Loucy (cell line): ENCODE measurements at regions not wholly inside any gene's neighbourhood (a gene's known extent, or its start where the extent isn't known, plus 50 kb on each side); places are given as distances from the start of the nearest gene placed in this dataset.

Experiments
- H2AFZ ChIP-seq: fragments of 200-600 bp; sonication (generic); 2 replicates; pipeline ENCODE4 v1.6.0; 2016; ENCODE audit warnings: antibody characterized with exemption, mild to moderate bottlenecking, low read length, moderate library complexity
- H3F3A ChIP-seq: fragments of 200-600 bp; 2 replicates; pipeline ENCODE4 v1.6.0; 2016; ENCODE audit warnings: antibody characterized with exemption, low read depth, mild to moderate bottlenecking
- H3K27me3 ChIP-seq: fragments of 200-600 bp; sonication (generic); 2 replicates; pipeline ENCODE4 v1.6.1; 2014; ENCODE audit warnings: low read length, mild to moderate bottlenecking; ENCODE audit not compliant: insufficient read depth, poor library complexity, severe bottlenecking
- H3K36me3 ChIP-seq: fragments of 200-600 bp; sonication (generic); 2 replicates; pipeline ENCODE4 v1.6.1; 2016; ENCODE audit warnings: low read length; ENCODE audit not compliant: insufficient read depth
- H3K4me1 ChIP-seq: fragments of 200-600 bp; sonication (generic); 2 replicates; pipeline ENCODE4 v1.5.1; 2014; ENCODE audit warnings: low read length, mild to moderate bottlenecking; ENCODE audit not compliant: insufficient read depth, poor library complexity, severe bottlenecking
- H3K4me2 ChIP-seq: fragments of 200-600 bp; sonication (generic); 2 replicates; pipeline ENCODE4 v1.6.0; 2014; ENCODE audit warnings: antibody characterized with exemption, low read length, low read depth, mild to moderate bottlenecking; ENCODE audit not compliant: poor library complexity, severe bottlenecking
- H3K4me3 ChIP-seq: fragments of 200-600 bp; sonication (generic); 2 replicates; pipeline ENCODE4 v1.5.1; 2014; ENCODE audit warnings: low read length, mild to moderate bottlenecking, mixed read lengths; ENCODE audit not compliant: poor library complexity, severe bottlenecking
- H3K79me2 ChIP-seq: fragments of 200-600 bp; sonication (generic); 2 replicates; pipeline ENCODE4 v1.6.1; 2014; ENCODE audit warnings: low read length; ENCODE audit not compliant: insufficient read depth
- H3K9ac ChIP-seq: fragments of 200-600 bp; sonication (generic); 2 replicates; pipeline ENCODE4 v1.6.0; 2014; ENCODE audit warnings: mild to moderate bottlenecking, low read depth, low read length, moderate library complexity; ENCODE audit not compliant: poor library complexity, severe bottlenecking
- H3K9me2 ChIP-seq: fragments of 200-600 bp; sonication (generic); replicated peaks from 2 replicates; pipeline ENCODE4 v1.6.1; 2016; ENCODE audit warnings: low read depth, low read length, mixed read lengths
- H3K9me3 ChIP-seq: fragments of 200-600 bp; sonication (generic); 2 replicates; pipeline ENCODE4 v1.6.1; 2014; ENCODE audit warnings: mild to moderate bottlenecking, antibody characterized with exemption, low read length, low read depth; ENCODE audit not compliant: insufficient read depth
- H4K20me1 ChIP-seq: fragments of 200-600 bp; sonication (generic); 2 replicates; pipeline ENCODE4 v1.6.0; 2014; ENCODE audit warnings: antibody characterized with exemption, low read length, mild to moderate bottlenecking; ENCODE audit not compliant: insufficient read depth, poor library complexity, severe bottlenecking
- EZH2phosphoT487 ChIP-seq: fragments of 200-600 bp; IDR thresholded peaks from 2 replicates; pipeline ENCODE4 v1.6.1; 2018; ENCODE audit warnings: antibody characterized with exemption, mild to moderate bottlenecking, moderate library complexity, borderline replicate concordance
- TF ChIP-seq, protein P1 (sequence below): fragments of 200-600 bp; sonication (generic); conservative IDR thresholded peaks from 2 replicates; pipeline ENCODE4 v1.5.1; 2014; ENCODE audit warnings: mild to moderate bottlenecking, antibody characterized with exemption, low read length

DNA sequence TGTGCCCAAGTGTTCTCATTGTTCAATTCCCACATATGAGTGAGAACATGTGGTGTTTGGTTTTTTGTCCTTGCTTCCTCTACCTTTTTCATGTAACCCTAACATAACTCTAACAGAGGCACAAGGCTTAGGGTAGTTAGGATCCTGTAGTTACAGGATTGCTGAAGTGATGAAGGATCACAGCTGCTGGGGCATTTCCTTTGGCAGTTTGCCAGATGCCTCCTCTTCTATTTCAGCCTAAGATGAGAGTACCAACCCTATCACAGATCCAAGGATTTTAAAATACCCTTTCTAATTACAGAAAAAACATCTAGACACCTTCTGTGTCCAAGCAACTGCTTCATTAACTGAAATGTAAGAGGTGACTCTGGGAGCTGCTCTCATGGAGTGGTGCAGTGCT, 141.7 kb upstream of the COL1A2 start:
- Histone ChIP-seq H3K79me2 (no peaks in the 10 kb centered on the region), H3F3A (no peaks in the 10 kb centered on the region), H3K9ac (no peak overlapping the region), H3K27me3 (no peaks in the 10 kb centered on the region), H3K36me3 (no peaks in the 10 kb centered on the region), H3K9me2 (no peaks in the 10 kb centered on the region), H3K4me2 (no peak overlapping the region), H4K20me1 (no peaks in the 10 kb centered on the region), H3K4me3 (no peak overlapping the region), H2AFZ (no peak overlapping the region), H3K4me1 (no peaks in the 10 kb centered on the region), H3K9me3 (no peaks in the 10 kb centered on the region)
- TF ChIP-seq, protein P1, sequence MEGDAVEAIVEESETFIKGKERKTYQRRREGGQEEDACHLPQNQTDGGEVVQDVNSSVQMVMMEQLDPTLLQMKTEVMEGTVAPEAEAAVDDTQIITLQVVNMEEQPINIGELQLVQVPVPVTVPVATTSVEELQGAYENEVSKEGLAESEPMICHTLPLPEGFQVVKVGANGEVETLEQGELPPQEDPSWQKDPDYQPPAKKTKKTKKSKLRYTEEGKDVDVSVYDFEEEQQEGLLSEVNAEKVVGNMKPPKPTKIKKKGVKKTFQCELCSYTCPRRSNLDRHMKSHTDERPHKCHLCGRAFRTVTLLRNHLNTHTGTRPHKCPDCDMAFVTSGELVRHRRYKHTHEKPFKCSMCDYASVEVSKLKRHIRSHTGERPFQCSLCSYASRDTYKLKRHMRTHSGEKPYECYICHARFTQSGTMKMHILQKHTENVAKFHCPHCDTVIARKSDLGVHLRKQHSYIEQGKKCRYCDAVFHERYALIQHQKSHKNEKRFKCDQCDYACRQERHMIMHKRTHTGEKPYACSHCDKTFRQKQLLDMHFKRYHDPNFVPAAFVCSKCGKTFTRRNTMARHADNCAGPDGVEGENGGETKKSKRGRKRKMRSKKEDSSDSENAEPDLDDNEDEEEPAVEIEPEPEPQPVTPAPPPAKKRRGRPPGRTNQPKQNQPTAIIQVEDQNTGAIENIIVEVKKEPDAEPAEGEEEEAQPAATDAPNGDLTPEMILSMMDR = no peak
- no peak for TF ChIP-seq EZH2phosphoT487

DNA sequence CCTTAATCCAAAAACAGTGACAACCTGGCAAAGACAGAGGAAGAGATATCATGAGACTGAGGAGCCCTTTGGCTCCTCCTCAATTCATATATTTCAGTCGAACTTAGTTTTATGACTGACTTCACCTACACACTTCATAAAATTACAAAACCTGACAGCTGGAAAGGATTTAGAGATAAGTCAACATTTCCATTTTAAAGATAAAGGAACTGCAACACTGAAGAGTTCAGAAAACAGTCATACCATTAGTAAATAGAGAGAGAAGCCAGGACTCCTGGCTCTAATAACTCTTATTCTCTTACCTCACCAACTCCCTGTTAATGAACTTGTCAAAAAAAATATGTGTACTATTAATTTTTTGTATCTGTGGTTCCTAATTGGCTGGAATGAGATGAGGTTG, 141.0 kb upstream of the COL1A2 start:
- no peak overlapping the region for H2AFZ ChIP-seq
- no peaks in the 10 kb centered on the region for H3K27me3 ChIP-seq
- H3K36me3 ChIP-seq = no peaks in the 10 kb centered on the region
- no peak overlapping the region for H3K4me3 ChIP-seq
- H3K4me1 ChIP-seq = no peaks in the 10 kb centered on the region
- no peaks in the 10 kb centered on the region for H3K9me2 ChIP-seq
- no peak overlapping the region for H3K4me2 ChIP-seq
- no peaks in the 10 kb centered on the region for H3K79me2 ChIP-seq
- no peak for TF ChIP-seq EZH2phosphoT487
- TF ChIP-seq, protein P1 = no peak
- no peaks in the 10 kb centered on the region for H3F3A ChIP-seq
- H3K9ac ChIP-seq = no peak overlapping the region
- no peaks in the 10 kb centered on the region for H4K20me1 ChIP-seq
- no peaks in the 10 kb centered on the region for H3K9me3 ChIP-seq

DNA sequence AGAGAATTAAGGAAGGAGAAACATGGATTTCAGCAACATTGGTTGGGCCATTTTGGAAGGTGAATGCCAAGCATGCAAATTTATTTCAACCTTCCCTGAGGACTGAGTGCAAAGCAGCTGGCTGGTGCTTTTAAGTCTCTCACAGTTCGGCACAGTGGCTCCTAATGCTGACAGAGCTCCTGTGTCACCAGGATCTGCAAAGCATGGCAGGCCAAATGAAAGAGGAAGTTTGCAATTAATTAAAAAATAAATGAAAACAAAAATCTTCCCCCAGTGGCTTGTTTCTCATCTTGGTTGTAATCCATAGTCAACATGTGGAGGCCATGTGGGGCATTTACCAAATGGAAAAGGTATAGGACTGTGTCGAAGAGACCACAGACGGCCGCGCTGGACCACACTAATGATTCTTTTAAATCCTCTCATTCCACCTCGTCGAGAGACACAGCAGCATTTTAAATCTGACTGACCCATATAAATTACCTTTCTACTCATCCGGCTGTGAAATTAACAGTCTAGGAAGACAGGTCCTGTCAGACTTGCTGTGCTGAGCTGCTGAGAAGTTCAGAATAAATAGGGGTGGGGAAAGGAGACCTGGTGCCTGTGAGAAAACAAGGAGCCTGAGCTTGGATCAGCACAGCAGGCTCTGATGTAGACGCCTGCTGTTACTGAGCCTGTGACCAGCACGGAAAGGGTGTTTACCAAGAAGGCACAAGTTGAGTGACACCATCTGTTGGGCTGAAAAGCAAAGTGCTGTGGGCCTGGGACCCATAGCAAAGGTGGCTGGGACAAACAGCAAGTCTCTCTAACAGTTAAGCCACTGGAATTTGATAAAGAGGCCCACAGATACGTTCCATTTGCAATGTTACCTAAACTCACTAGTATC, 136.0 kb upstream of the COL1A2 start:
- H4K20me1 ChIP-seq = no peaks in the 10 kb centered on the region
- H3K9me3 ChIP-seq = no peaks in the 10 kb centered on the region
- no peak overlapping the region for H2AFZ ChIP-seq
- H3K4me2 ChIP-seq = no peak overlapping the region
- H3K4me3 ChIP-seq = no peak overlapping the region
- no peaks in the 10 kb centered on the region for H3K9me2 ChIP-seq
- H3F3A ChIP-seq = no peaks in the 10 kb centered on the region
- H3K9ac ChIP-seq = no peak overlapping the region
- H3K36me3 ChIP-seq = no peaks in the 10 kb centered on the region
- no peaks in the 10 kb centered on the region for H3K4me1 ChIP-seq
- H3K79me2 ChIP-seq = no peaks in the 10 kb centered on the region
- H3K27me3 ChIP-seq = no peaks in the 10 kb centered on the region
- TF ChIP-seq, protein P1 = no peak
- no peak for TF ChIP-seq EZH2phosphoT487
